ENCODE measurements at regions not wholly inside any gene's neighbourhood (a gene's known extent, or its start where the extent isn't known, plus 50 kb on each side); places are given as distances from the start of the nearest gene placed in this dataset.

GRCh38 chr4:13292372-13292771 is 191.8 kb downstream of the RAB28 start:
- no peaks in the 10 kb centered on the region for H3K36me3 ChIP-seq (ENCODE audit: control insufficient read depth, insufficient read depth, low read length)
- no peaks in the 10 kb centered on the region for H3K9me3 ChIP-seq (ENCODE audit: control insufficient read depth, low read length)
- no peaks in the 10 kb centered on the region for H3K4me1 ChIP-seq (ENCODE audit: control insufficient read depth, insufficient read depth, low read length, poor library complexity, severe bottlenecking)
- no peaks in the 10 kb centered on the region for H3K27me3 ChIP-seq (replicated peaks; ENCODE audit: control insufficient read depth, insufficient read depth, low read length, poor library complexity, severe bottlenecking)
- no peak overlapping the region for H3K27ac ChIP-seq (ENCODE audit: insufficient read depth, low read length, poor library complexity, severe bottlenecking)
- no peak for DNase-seq
- H3K4me3 ChIP-seq (ENCODE audit: insufficient read depth, low read depth, low read length, poor library complexity, severe bottlenecking): no peak overlapping the region

- H3K9me3 ChIP-seq (ENCODE audit: control insufficient read depth, low read length): no peaks in the 10 kb centered on the region
- no peaks in the 10 kb centered on the region for H3K4me1 ChIP-seq (ENCODE audit: control insufficient read depth, insufficient read depth, low read length, poor library complexity, severe bottlenecking)
- no peak for DNase-seq
- no peak overlapping the region for H3K4me3 ChIP-seq (ENCODE audit: insufficient read depth, low read depth, low read length, poor library complexity, severe bottlenecking)
- no peak overlapping the region for H3K27ac ChIP-seq (ENCODE audit: insufficient read depth, low read length, poor library complexity, severe bottlenecking)
- no peaks in the 10 kb centered on the region for H3K27me3 ChIP-seq (replicated peaks; ENCODE audit: control insufficient read depth, insufficient read depth, low read length, poor library complexity, severe bottlenecking)
- no peaks in the 10 kb centered on the region for H3K36me3 ChIP-seq (ENCODE audit: control insufficient read depth, insufficient read depth, low read length)
Measured at GRCh38 chr4:13289391-13289790, 194.7 kb downstream of the RAB28 start.

- no peak for DNase-seq
- Histone ChIP-seq H3K36me3 (ENCODE audit: control insufficient read depth, insufficient read depth, low read length) (no peaks in the 10 kb centered on the region), H3K4me3 (ENCODE audit: insufficient read depth, low read depth, low read length, poor library complexity, severe bottlenecking) (no peak overlapping the region), H3K27ac (ENCODE audit: insufficient read depth, low read length, poor library complexity, severe bottlenecking) (no peak overlapping the region), H3K27me3 (replicated peaks; ENCODE audit: control insufficient read depth, insufficient read depth, low read length, poor library complexity, severe bottlenecking) (no peaks in the 10 kb centered on the region), H3K4me1 (ENCODE audit: control insufficient read depth, insufficient read depth, low read length, poor library complexity, severe bottlenecking) (no peaks in the 10 kb centered on the region), H3K9me3 (ENCODE audit: control insufficient read depth, low read length) (no peaks in the 10 kb centered on the region)
Measured at GRCh38 chr4:13285336-13285735, 198.8 kb downstream of the RAB28 start.

GRCh38 chr4:13284932-13285331 is 199.2 kb downstream of the RAB28 start:
- Histone ChIP-seq H3K4me1 (ENCODE audit: control insufficient read depth, insufficient read depth, low read length, poor library complexity, severe bottlenecking) (no peaks in the 10 kb centered on the region), H3K4me3 (ENCODE audit: insufficient read depth, low read depth, low read length, poor library complexity, severe bottlenecking) (no peak overlapping the region), H3K36me3 (ENCODE audit: control insufficient read depth, insufficient read depth, low read length) (no peaks in the 10 kb centered on the region), H3K27me3 (replicated peaks; ENCODE audit: control insufficient read depth, insufficient read depth, low read length, poor library complexity, severe bottlenecking) (no peaks in the 10 kb centered on the region), H3K9me3 (ENCODE audit: control insufficient read depth, low read length) (no peaks in the 10 kb centered on the region), H3K27ac (ENCODE audit: insufficient read depth, low read length, poor library complexity, severe bottlenecking) (no peak overlapping the region)
- DNase-seq: no peak

- no peak for DNase-seq
- Histone ChIP-seq H3K9me3 (ENCODE audit: control insufficient read depth, low read length) (no peaks in the 10 kb centered on the region), H3K36me3 (ENCODE audit: control insufficient read depth, insufficient read depth, low read length) (no peaks in the 10 kb centered on the region), H3K27ac (ENCODE audit: insufficient read depth, low read length, poor library complexity, severe bottlenecking) (no peak overlapping the region), H3K4me3 (ENCODE audit: insufficient read depth, low read depth, low read length, poor library complexity, severe bottlenecking) (no peak overlapping the region), H3K4me1 (ENCODE audit: control insufficient read depth, insufficient read depth, low read length, poor library complexity, severe bottlenecking) (no peaks in the 10 kb centered on the region), H3K27me3 (replicated peaks; ENCODE audit: control insufficient read depth, insufficient read depth, low read length, poor library complexity, severe bottlenecking) (no peaks in the 10 kb centered on the region)
Measured at GRCh38 chr4:13276357-13276756, 207.8 kb downstream of the RAB28 start.

- no peak for DNase-seq
- no peaks in the 10 kb centered on the region for H3K9me3 ChIP-seq (ENCODE audit: control insufficient read depth, low read length)
- no peak overlapping the region for H3K27ac ChIP-seq (ENCODE audit: insufficient read depth, low read length, poor library complexity, severe bottlenecking)
- H3K4me1 ChIP-seq (ENCODE audit: control insufficient read depth, insufficient read depth, low read length, poor library complexity, severe bottlenecking): no peaks in the 10 kb centered on the region
- no peak overlapping the region for H3K4me3 ChIP-seq (ENCODE audit: insufficient read depth, low read depth, low read length, poor library complexity, severe bottlenecking)
- H3K27me3 ChIP-seq (replicated peaks; ENCODE audit: control insufficient read depth, insufficient read depth, low read length, poor library complexity, severe bottlenecking): no peaks in the 10 kb centered on the region
- H3K36me3 ChIP-seq (ENCODE audit: control insufficient read depth, insufficient read depth, low read length): no peaks in the 10 kb centered on the region
Measured at GRCh38 chr4:13268703-13269102, 215.4 kb downstream of the RAB28 start.

GRCh38 chr4:13268165-13268564 is 216.0 kb downstream of the RAB28 start:
- Histone ChIP-seq H3K4me3 (ENCODE audit: insufficient read depth, low read depth, low read length, poor library complexity, severe bottlenecking) (no peak overlapping the region), H3K27me3 (replicated peaks; ENCODE audit: control insufficient read depth, insufficient read depth, low read length, poor library complexity, severe bottlenecking) (no peaks in the 10 kb centered on the region), H3K27ac (ENCODE audit: insufficient read depth, low read length, poor library complexity, severe bottlenecking) (no peak overlapping the region), H3K36me3 (ENCODE audit: control insufficient read depth, insufficient read depth, low read length) (no peaks in the 10 kb centered on the region), H3K9me3 (ENCODE audit: control insufficient read depth, low read length) (no peaks in the 10 kb centered on the region), H3K4me1 (ENCODE audit: control insufficient read depth, insufficient read depth, low read length, poor library complexity, severe bottlenecking) (no peaks in the 10 kb centered on the region)
- DNase-seq: no peak

GRCh38 chr4:13267091-13267490 is 217.0 kb downstream of the RAB28 start:
- H3K4me1 ChIP-seq (ENCODE audit: control insufficient read depth, insufficient read depth, low read length, poor library complexity, severe bottlenecking): no peaks in the 10 kb centered on the region
- no peak overlapping the region for H3K27ac ChIP-seq (ENCODE audit: insufficient read depth, low read length, poor library complexity, severe bottlenecking)
- DNase-seq: no peak

GRCh38 chr4:13266687-13267086 is 217.5 kb downstream of the RAB28 start:
- no peak overlapping the region for H3K4me3 ChIP-seq (ENCODE audit: insufficient read depth, low read depth, low read length, poor library complexity, severe bottlenecking)
- no peak for DNase-seq
- no peaks in the 10 kb centered on the region for H3K36me3 ChIP-seq (ENCODE audit: control insufficient read depth, insufficient read depth, low read length)
- H3K27me3 ChIP-seq (replicated peaks; ENCODE audit: control insufficient read depth, insufficient read depth, low read length, poor library complexity, severe bottlenecking): no peaks in the 10 kb centered on the region
- no peaks in the 10 kb centered on the region for H3K4me1 ChIP-seq (ENCODE audit: control insufficient read depth, insufficient read depth, low read length, poor library complexity, severe bottlenecking)
- H3K27ac ChIP-seq (ENCODE audit: insufficient read depth, low read length, poor library complexity, severe bottlenecking): no peak overlapping the region
- H3K9me3 ChIP-seq (ENCODE audit: control insufficient read depth, low read length): no peaks in the 10 kb centered on the region

More at GRCh38 chr4:13267091-13267490, 217.0 kb downstream of the RAB28 start:
- Histone ChIP-seq H3K36me3 (ENCODE audit: control insufficient read depth, insufficient read depth, low read length) (no peaks in the 10 kb centered on the region), H3K27me3 (replicated peaks; ENCODE audit: control insufficient read depth, insufficient read depth, low read length, poor library complexity, severe bottlenecking) (no peaks in the 10 kb centered on the region), H3K4me3 (ENCODE audit: insufficient read depth, low read depth, low read length, poor library complexity, severe bottlenecking) (no peak overlapping the region), H3K9me3 (ENCODE audit: control insufficient read depth, low read length) (no peaks in the 10 kb centered on the region)

GRCh38 chr4:13263967-13264525 is 220.1 kb downstream of the RAB28 start:
- H3K9me3 ChIP-seq (ENCODE audit: control insufficient read depth, low read length): no peaks in the 10 kb centered on the region
- H3K27ac ChIP-seq (ENCODE audit: insufficient read depth, low read length, poor library complexity, severe bottlenecking): no peak overlapping the region
- no peaks in the 10 kb centered on the region for H3K36me3 ChIP-seq (ENCODE audit: control insufficient read depth, insufficient read depth, low read length)
- no peaks in the 10 kb centered on the region for H3K4me1 ChIP-seq (ENCODE audit: control insufficient read depth, insufficient read depth, low read length, poor library complexity, severe bottlenecking)
- no peak for DNase-seq
- H3K27me3 ChIP-seq (replicated peaks; ENCODE audit: control insufficient read depth, insufficient read depth, low read length, poor library complexity, severe bottlenecking): no peaks in the 10 kb centered on the region
- H3K4me3 ChIP-seq (ENCODE audit: insufficient read depth, low read depth, low read length, poor library complexity, severe bottlenecking): no peak overlapping the region

Data from effector memory CD4-positive, alpha-beta T cell (primary cell).